IMR-90 (cell line): ENCODE measurements at regions not wholly inside any gene's neighbourhood (a gene's known extent, or its start where the extent isn't known, plus 50 kb on each side); places are given as distances from the start of the nearest gene placed in this dataset.
A peak's percentile ranks its signal among the peaks of the same experiment; 100 is the strongest.

Experiments
- ATAC-seq: fragments of 200-7000 bp; cut with Tn5 transposase; 2 replicates; pipeline ENCODE4 v1.9.1; 2020; ENCODE audit warnings: low read depth, mild to moderate bottlenecking, moderate library complexity
- BruUV-seq: library from RNA; stranded (reverse); fragments of 400-500 nt; replicated peaks from 2 replicates; lab custom pipeline; 2021; lab: Mats Ljungman, UMichigan
- CTCF ChIA-PET: fragments of 300-600 bp; formaldehyde crosslinking; extraction: SDS; loops from one replicate; lab custom pipeline; 2021; ENCODE audit warnings: antibody characterized with exemption; lab: Yijun Ruan, JAX
- POLR2A ChIA-PET: fragments of 300-600 bp; sonication (Branson Sonifier 250); formaldehyde crosslinking; loops from one replicate; lab custom pipeline; 2022; ENCODE audit warnings: antibody characterized with exemption; ENCODE audit not compliant: unreplicated experiment; lab: Charles Lee
- DNase-seq: peaks from one replicate; pipeline ENCODE4 v3.0.0; 2013
- H2AFZ ChIP-seq: replicated peaks from 2 replicates; pipeline ENCODE3; 2013; ENCODE audit warnings: low read length, mild to moderate bottlenecking; ENCODE audit not compliant: poor library complexity
- H2AK5ac ChIP-seq: 2 replicates; pipeline ENCODE4 v1.6.1; 2013; ENCODE audit warnings: low read depth, low read length, inconsistent platforms
- H2AK9ac ChIP-seq: replicated peaks from 2 replicates; pipeline ENCODE3; 2013; ENCODE audit warnings: mild to moderate bottlenecking, low read depth, low read length, moderate library complexity; ENCODE audit not compliant: poor library complexity
- H2BK120ac ChIP-seq: 2 replicates; pipeline ENCODE4 v1.6.1; 2013; ENCODE audit warnings: low read depth, low read length, inconsistent platforms
- H2BK15ac ChIP-seq: 3 replicates; pipeline ENCODE4 v1.6.1; 2013; ENCODE audit warnings: low read depth, low read length, inconsistent platforms
- H2BK20ac ChIP-seq: 2 replicates; pipeline ENCODE4 v1.6.1; 2013; ENCODE audit warnings: low read depth, mild to moderate bottlenecking, inconsistent platforms, low read length, moderate library complexity
- H2BK5ac ChIP-seq: 2 replicates; pipeline ENCODE4 v1.6.1; 2013; ENCODE audit warnings: mild to moderate bottlenecking, low read depth, low read length, inconsistent platforms; ENCODE audit not compliant: poor library complexity, severe bottlenecking
- H3K14ac ChIP-seq: replicated peaks from 2 replicates; pipeline ENCODE4 v1.6.1; 2013; ENCODE audit warnings: low read depth, low read length, inconsistent platforms
- H3K18ac ChIP-seq: 2 replicates; pipeline ENCODE4 v1.6.1; 2013; ENCODE audit warnings: low read depth, low read length, control low read depth
- H3K23ac ChIP-seq: 2 replicates; pipeline ENCODE4 v1.6.1; 2013; ENCODE audit warnings: low read depth, low read length, inconsistent platforms
- H3K27ac ChIP-seq: 2 replicates; pipeline ENCODE4 v1.5.1; 2013; ENCODE audit warnings: mild to moderate bottlenecking, control low read depth, low read length; ENCODE audit not compliant: insufficient read depth
- H3K27me3 ChIP-seq: 2 replicates; pipeline ENCODE4 v1.6.1; 2013; ENCODE audit warnings: low read length; ENCODE audit not compliant: control insufficient read depth, insufficient read depth
- H3K36me3 ChIP-seq: 2 replicates; pipeline ENCODE4 v1.6.1; 2013; ENCODE audit warnings: low read length, mixed read lengths; ENCODE audit not compliant: control insufficient read depth, insufficient read depth
- H3K4ac ChIP-seq: 2 replicates; pipeline ENCODE4 v1.6.1; 2013; ENCODE audit warnings: low read depth, low read length, inconsistent platforms
- H3K4me1 ChIP-seq: 2 replicates; pipeline ENCODE4 v1.6.1; 2013; ENCODE audit warnings: low read length, mixed read lengths; ENCODE audit not compliant: control insufficient read depth, insufficient read depth
- H3K4me2 ChIP-seq: 2 replicates; pipeline ENCODE4 v1.6.1; 2013; ENCODE audit warnings: low read depth, mild to moderate bottlenecking, control low read depth, low read length, moderate library complexity
- H3K4me3 ChIP-seq: 2 replicates; pipeline ENCODE4 v1.5.1; 2013; ENCODE audit warnings: low read depth, mild to moderate bottlenecking, control low read depth, low read length, moderate library complexity; ENCODE audit not compliant: insufficient read depth
- H3K56ac ChIP-seq: 2 replicates; pipeline ENCODE4 v1.6.1; 2013; ENCODE audit warnings: low read length, inconsistent platforms; ENCODE audit not compliant: insufficient read depth; ENCODE audit errors: extremely low read depth
- H3K79me1 ChIP-seq, 2 experiments: 2 replicates each; pipeline ENCODE4 v1.6.1; 2013; ENCODE audit warnings: low read length in 2 of 2, inconsistent platforms in 1 of 2, low read depth in 1 of 2
- H3K9ac ChIP-seq: 2 replicates; pipeline ENCODE4 v1.6.1; 2013; ENCODE audit warnings: low read depth, low read length, control low read depth
- H3K9me1 ChIP-seq: 2 replicates; pipeline ENCODE4 v1.6.1; 2013; ENCODE audit warnings: low read length, inconsistent platforms; ENCODE audit not compliant: insufficient read depth
- H3K9me3 ChIP-seq: 2 replicates; pipeline ENCODE4 v1.6.1; 2013; ENCODE audit warnings: low read length; ENCODE audit not compliant: control insufficient read depth, insufficient read depth
- H4K20me1 ChIP-seq: 2 replicates; pipeline ENCODE4 v1.6.1; 2013; ENCODE audit warnings: low read length, inconsistent platforms; ENCODE audit not compliant: insufficient read depth
- H4K5ac ChIP-seq: 2 replicates; pipeline ENCODE4 v1.6.1; 2013; ENCODE audit warnings: mild to moderate bottlenecking, low read depth, low read length, control low read depth
- H4K8ac ChIP-seq, 2 experiments: 2 replicates each; pipeline ENCODE4 v1.6.1; 2013; ENCODE audit warnings: low read depth in 2 of 2, low read length in 2 of 2, control low read depth in 1 of 2, inconsistent platforms in 1 of 2
- H4K91ac ChIP-seq: 2 replicates; pipeline ENCODE4 v1.6.1; 2013; ENCODE audit warnings: low read depth, low read length, inconsistent platforms; ENCODE audit not compliant: insufficient read depth
- CEBPB ChIP-seq: IDR thresholded peaks from 2 replicates; pipeline ENCODE4 v1.6.1; 2012; ENCODE audit warnings: low read depth, low read length, improper control_type of control experiment
- MAZ ChIP-seq: IDR thresholded peaks from 2 replicates; pipeline ENCODE4 v1.6.1; 2012; ENCODE audit warnings: low read depth, mild to moderate bottlenecking, low read length, improper control_type of control experiment, moderate library complexity, borderline replicate concordance
- NFE2L2 ChIP-seq: fragments of 150-350 bp; IDR thresholded peaks from 2 replicates; pipeline ENCODE4 v1.6.1; 2016; ENCODE audit warnings: low read depth, mild to moderate bottlenecking, low read length
- USF2 ChIP-seq: fragments of 150-350 bp; IDR thresholded peaks from 2 replicates; pipeline ENCODE4 v1.6.1; 2017; ENCODE audit warnings: mild to moderate bottlenecking, antibody characterized with exemption, low read length, low read depth
- WGBS, 2 experiments: methylation state at CpG; one replicate each; pipeline versions ENCODE4 v1.1.5 to v1.1.7; 2013; ENCODE audit warnings: missing lambda C conversion rate in 2 of 2; ENCODE audit not compliant: insufficient read length in 1 of 2; ENCODE audit errors: extremely low coverage in 2 of 2; 5-methylcytosine and 5-hydroxymethylcytosine counted together
- dilution Hi-C: fragments of 300-500 bp; cut with HindIII; formaldehyde crosslinking; loops from one replicate; pipeline ENCODE4 v1.14.3; 2018; ENCODE audit warnings: low sequenced_read_pairs; ENCODE audit not compliant: unreplicated experiment
- in situ Hi-C: fragments of 300-500 bp; cut with MboI; formaldehyde crosslinking; loops from 3 replicates; pipeline ENCODE4 v1.14.3; 2019; ENCODE audit warnings: low sequenced_read_pairs, inconsistent platforms, mixed read lengths
- intact Hi-C: fragments of 100-400 bp; cut with micrococcal nuclease; formaldehyde crosslinking; loops from 2 replicates; pipeline ENCODE4 v1.10.0; 2022

- Histone ChIP-seq H3K14ac (no peak overlapping the region), H3K9me3 (peaks cover 32% of the 10 kb centered on the region), H2AK5ac (no peak overlapping the region), H4K20me1 (no peaks in the 10 kb centered on the region), H2AK9ac (no peak overlapping the region), H2BK120ac (no peak overlapping the region), H4K5ac (no peak overlapping the region), H3K4ac (no peak overlapping the region), H3K27ac (no peak overlapping the region), H2AFZ (no peak overlapping the region), H2BK15ac (no peak overlapping the region), H3K27me3 (no peaks in the 10 kb centered on the region), H2BK5ac (no peak overlapping the region), H3K18ac (no peak overlapping the region), H3K9me1 (no peaks in the 10 kb centered on the region), H3K79me1 (no peaks in the 10 kb centered on the region), H3K9ac (no peak overlapping the region), H4K8ac (no peak overlapping the region), H3K56ac (no peak overlapping the region), H3K4me1 (no peaks in the 10 kb centered on the region; the same call in 1 of the 2 replicates), H3K23ac (no peak overlapping the region), H3K4me3 (no peak overlapping the region), H2BK20ac (no peak overlapping the region), H3K4me2 (no peak overlapping the region), H3K36me3 (no peaks in the 10 kb centered on the region), H4K91ac (no peak overlapping the region)
- no TSS peak for BruUV-seq
- in situ Hi-C loops: no loop called here
- DNase-seq (peak; percentile 31), ATAC-seq (no peak)
- no CpG with 5 or more reads among the region's 2 CpGs for WGBS, 2 experiments
- intact Hi-C loops: no loop called here
- CTCF ChIA-PET: no interaction called here
- dilution Hi-C loops: no loop called here
- POLR2A ChIA-PET: no interaction called here
- TF ChIP-seq MAZ (no peak), NFE2L2 (no peak), CEBPB (no peak), USF2 (no peak)
These were observed 631.5 kb upstream of the NR2F2 start for GRCh38 chr15:95698951-95699350.
